B cell (primary cell): ENCODE measurements at regions not wholly inside any gene's neighbourhood (a gene's known extent, or its start where the extent isn't known, plus 50 kb on each side); places are given as distances from the start of the nearest gene placed in this dataset.

Experiments used
- ATAC-seq: fragments of 200-7000 bp; cut with Tn5 transposase; one replicate; pipeline ENCODE4 v1.10.0; 2021; ENCODE audit warnings: low read depth, mild to moderate bottlenecking, moderate number of reproducible peaks, moderate library complexity
- CTCF ChIA-PET: fragments of 350-600 bp; sonication (Branson Sonifier 250); formaldehyde crosslinking; loops from one replicate; lab custom pipeline; 2021; ENCODE audit warnings: antibody characterized with exemption, inconsistent platforms; lab: Charles Lee
- POLR2A ChIA-PET: fragments of 350-600 bp; sonication (Branson Sonifier 250); formaldehyde crosslinking; loops from one replicate; lab custom pipeline; 2021; ENCODE audit warnings: antibody characterized with exemption; lab: Charles Lee
- DNase-seq: peaks from one replicate; pipeline ENCODE4 v3.0.0; 2013
- H2AFZ ChIP-seq: 2 replicates; pipeline ENCODE4 v1.6.1; 2012; ENCODE audit warnings: mild to moderate bottlenecking, low read depth, low read length; ENCODE audit not compliant: insufficient read depth, poor library complexity, severe bottlenecking
- H3K27ac ChIP-seq, 2 donors: 1 replicate in 1 of 2; 2 replicates in 1 of 2; pipeline ENCODE4 v1.5.1; 2012 to 2013; ENCODE audit warnings: low read length in 2 of 2, mild to moderate bottlenecking in 2 of 2, moderate library complexity in 1 of 2
- H3K27me3 ChIP-seq, 4 experiments: fragments of 200-600 bp in 1 of 4; sonication (generic) in 1 of 4; replicated peaks in 1 of 4; 1 replicate in 2 of 4; 2 replicates in 2 of 4; pipeline versions ENCODE4 v1.6.1 to v1.7.0; 2013 to 2016; ENCODE audit warnings: low read length in 3 of 4, mild to moderate bottlenecking in 2 of 4, mixed read lengths in 1 of 4, moderate library complexity in 1 of 4; ENCODE audit not compliant: insufficient read depth in 4 of 4, control insufficient read depth in 3 of 4; ENCODE audit errors: control extremely low read depth in 1 of 4
- H3K36me3 ChIP-seq, 2 experiments: replicated peaks in 1 of 2; 1 replicate in 1 of 2; 2 replicates in 1 of 2; pipeline versions ENCODE4 v1.6.1 to v1.7.1; 2013; ENCODE audit warnings: low read length in 1 of 2; ENCODE audit not compliant: insufficient read depth in 2 of 2, control insufficient read depth in 1 of 2; ENCODE audit errors: control extremely low read depth in 1 of 2, extremely low read depth in 1 of 2
- H3K4me1 ChIP-seq, 2 donors: fragments of 200-600 bp in 1 of 2; sonication (generic) in 1 of 2; 1 replicate in 1 of 2; 2 replicates in 1 of 2; pipeline versions ENCODE4 v1.5.1 to v1.6.1; 2013 to 2017; ENCODE audit warnings: low read length in 2 of 2; ENCODE audit not compliant: control insufficient read depth in 2 of 2, insufficient read depth in 2 of 2
- H3K4me2 ChIP-seq: replicated peaks from 2 replicates; pipeline ENCODE3; 2012; ENCODE audit warnings: mild to moderate bottlenecking, low read depth, low read length; ENCODE audit not compliant: poor library complexity, severe bottlenecking
- H3K4me3 ChIP-seq, 5 experiments: fragments of 200-600 bp in 1 of 5; sonication (generic) in 1 of 5; 1 replicate in 3 of 5; 2 replicates in 2 of 5; pipeline versions ENCODE4 v1.5.1 to v1.7.0; 2011 to 2016; ENCODE audit warnings: low read length in 4 of 5, mild to moderate bottlenecking in 4 of 5, low read depth in 2 of 5, control low read depth in 1 of 5, moderate library complexity in 1 of 5; ENCODE audit not compliant: insufficient read depth in 1 of 5; ENCODE audit errors: control extremely low read depth in 1 of 5, extremely low read depth in 1 of 5
- H3K79me2 ChIP-seq: fragments of 200-600 bp; sonication (generic); one replicate; pipeline ENCODE4 v1.6.0; 2016; ENCODE audit warnings: low read length; ENCODE audit not compliant: control insufficient read depth, insufficient read depth
- H3K9ac ChIP-seq: fragments of 200-600 bp; sonication (generic); 2 replicates; pipeline ENCODE4 v1.6.1; 2017; ENCODE audit warnings: mild to moderate bottlenecking, low read length, moderate library complexity
- H3K9me3 ChIP-seq, 3 donors: one replicate each; pipeline versions ENCODE4 v1.6.1 to v1.7.1; 2013; ENCODE audit warnings: low read length in 2 of 3; ENCODE audit not compliant: control insufficient read depth in 2 of 3, insufficient read depth in 1 of 3; ENCODE audit errors: control extremely low read depth in 1 of 3
- H4K20me1 ChIP-seq: 2 replicates; pipeline ENCODE4 v1.6.0; 2012; ENCODE audit warnings: mild to moderate bottlenecking, low read length; ENCODE audit not compliant: insufficient read depth, control insufficient read depth, poor library complexity, severe bottlenecking
- H3K27ac Mint-ChIP-seq: one replicate; pipeline ENCODE4 v1.8.0; 2021; ENCODE audit warnings: mixed read lengths
- H3K27me3 Mint-ChIP-seq: one replicate; pipeline ENCODE4 v1.8.0; 2021; ENCODE audit warnings: mixed read lengths
- H3K4me1 Mint-ChIP-seq: one replicate; pipeline ENCODE4 v1.8.0; 2021; ENCODE audit warnings: mixed read lengths
- H3K4me3 Mint-ChIP-seq: one replicate; pipeline ENCODE4 v1.8.0; 2021; ENCODE audit warnings: mixed read lengths
- H3K9me3 Mint-ChIP-seq: one replicate; pipeline ENCODE4 v1.8.0; 2022; ENCODE audit warnings: mixed read lengths; ENCODE audit not compliant: insufficient read depth
- CTCF ChIP-seq: fragments of 200-600 bp; IDR thresholded peaks from one replicate; pipeline ENCODE4 v1.8.0; 2022; ENCODE audit warnings: antibody characterized with exemption, mild to moderate bottlenecking
- EZH2 ChIP-seq: IDR thresholded peaks from 2 replicates; pipeline ENCODE4 v1.6.1; 2012; ENCODE audit warnings: borderline replicate concordance, low read depth, mild to moderate bottlenecking, moderate library complexity, low read length; ENCODE audit not compliant: insufficient read depth, poor library complexity, severe bottlenecking
- WGBS: methylation state at CpG from one replicate; pipeline ENCODE4 v1.1.5; 2013; ENCODE audit warnings: missing lambda C conversion rate; ENCODE audit not compliant: insufficient coverage; 5-methylcytosine and 5-hydroxymethylcytosine counted together
- intact Hi-C: fragments of 100-400 bp; cut with micrococcal nuclease; formaldehyde crosslinking; loops from one replicate; pipeline ENCODE4 v1.10.0; 2022

GRCh38 chr1:93753791-93754763 is 72.4 kb upstream of the BCAR3 start:
- Histone ChIP-seq H4K20me1 (no peaks in the 10 kb centered on the region), H3K4me3 (no peak overlapping the region), H3K27ac (no peak overlapping the region), H2AFZ (no peak overlapping the region), H3K27me3 (no peaks in the 10 kb centered on the region), H3K79me2 (no peaks in the 10 kb centered on the region), H3K4me2 (no peak overlapping the region), H3K4me1 (peaks cover 30 to 33% of the 10 kb centered on the region in 2 donors), H3K9ac (no peak overlapping the region), H3K9me3 (no peaks in the 10 kb centered on the region), H3K36me3 (no peaks in the 10 kb centered on the region)
- ATAC-seq: no peak
- peaks cover 35% of the 10 kb centered on the region for H3K4me1 Mint-ChIP-seq
- H3K27me3 Mint-ChIP-seq: no peaks in the 10 kb centered on the region
- H3K4me3 Mint-ChIP-seq: no peak overlapping the region
- intact Hi-C loops: no loop called here
- WGBS: 84% methylated on average over 3 of the region's 6 CpGs
- H3K9me3 Mint-ChIP-seq: no peaks in the 10 kb centered on the region
- ChIA-PET CTCF (interaction anchor here (1.2 to 6.8 kb wide), 3 partner anchors 11 to 123 kb away, joined by 3 to 54 read pairs (median 31); partner anchors contain the start of gene BCAR3), POLR2A (interaction anchor here (0.6 kb wide), 1 partner anchor 73 kb away, joined by 3 read pairs; no protein-coding TSS in a partner anchor)
- TF ChIP-seq EZH2 (no peak), CTCF (no peak)
- no peak overlapping the region for H3K27ac Mint-ChIP-seq
- no peak for DNase-seq
